Mucosa of stomach (tissue), 1 donor: ENCODE measurements at regions not wholly inside any gene's neighbourhood (a gene's known extent, or its start where the extent isn't known, plus 50 kb on each side); places are given as distances from the start of the nearest gene placed in this dataset.

Source experiments
- H3K27me3 ChIP-seq: one replicate; pipeline ENCODE4 v1.7.0; 2013; ENCODE audit warnings: mild to moderate bottlenecking, low read length; ENCODE audit not compliant: control insufficient read depth, insufficient read depth
- H3K36me3 ChIP-seq: one replicate; pipeline ENCODE4 v1.7.0; 2013; ENCODE audit warnings: low read length; ENCODE audit not compliant: control insufficient read depth, insufficient read depth
- H3K4me1 ChIP-seq: one replicate; pipeline ENCODE4 v1.7.0; 2013; ENCODE audit warnings: mild to moderate bottlenecking, low read length; ENCODE audit not compliant: control insufficient read depth, insufficient read depth
- H3K4me3 ChIP-seq: one replicate; pipeline ENCODE4 v1.7.0; 2013; ENCODE audit warnings: low read length
- H3K9ac ChIP-seq: one replicate; pipeline ENCODE4 v1.7.0; 2013; ENCODE audit warnings: mild to moderate bottlenecking, low read length, moderate library complexity
- H3K9me3 ChIP-seq: one replicate; pipeline ENCODE4 v1.7.0; 2013; ENCODE audit warnings: mild to moderate bottlenecking, low read length, moderate library complexity; ENCODE audit not compliant: control insufficient read depth
- donor health status: Pancreatic carcinoma.

DNA sequence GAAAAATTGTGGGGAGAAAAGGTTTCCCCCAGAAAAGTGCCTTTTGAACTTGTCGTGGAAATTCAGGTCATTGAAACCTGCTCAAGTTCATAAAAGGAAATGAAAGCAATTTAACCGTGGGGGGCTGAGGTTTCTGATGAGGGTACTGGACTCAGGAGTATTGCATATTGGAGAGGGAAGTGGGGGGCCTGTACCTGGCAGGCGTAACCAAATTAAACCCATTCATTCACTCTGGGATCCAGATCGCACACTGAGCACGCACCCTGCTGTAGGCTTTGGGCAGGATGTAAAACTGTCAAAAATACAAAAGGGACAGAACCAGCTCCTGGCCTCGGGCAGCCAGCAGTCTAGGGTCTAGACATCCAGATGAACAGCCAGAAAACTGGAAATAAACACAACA, 1517.4 kb downstream of the BRD1 start:
- Histone ChIP-seq H3K9ac (no peak overlapping the region), H3K4me3 (no peak overlapping the region), H3K9me3 (no peaks in the 10 kb centered on the region), H3K36me3 (no peaks in the 10 kb centered on the region), H3K27me3 (no peaks in the 10 kb centered on the region), H3K4me1 (no peaks in the 10 kb centered on the region)

- no peaks in the 10 kb centered on the region for H3K27me3 ChIP-seq
- H3K36me3 ChIP-seq, result no peaks in the 10 kb centered on the region
- no peaks in the 10 kb centered on the region for H3K4me1 ChIP-seq
- H3K4me3 ChIP-seq, result no peak overlapping the region
- no peaks in the 10 kb centered on the region for H3K9me3 ChIP-seq
- H3K9ac ChIP-seq, result no peak overlapping the region
Measured at GRCh38 chr22:48309836-48310235, 1517.8 kb downstream of the BRD1 start.

GRCh38 chr22:48309115-48309705, 1518.5 kb downstream of the BRD1 start:
- no peaks in the 10 kb centered on the region for H3K9me3 ChIP-seq
- no peak overlapping the region for H3K9ac ChIP-seq
- H3K27me3 ChIP-seq, result no peaks in the 10 kb centered on the region

DNA sequence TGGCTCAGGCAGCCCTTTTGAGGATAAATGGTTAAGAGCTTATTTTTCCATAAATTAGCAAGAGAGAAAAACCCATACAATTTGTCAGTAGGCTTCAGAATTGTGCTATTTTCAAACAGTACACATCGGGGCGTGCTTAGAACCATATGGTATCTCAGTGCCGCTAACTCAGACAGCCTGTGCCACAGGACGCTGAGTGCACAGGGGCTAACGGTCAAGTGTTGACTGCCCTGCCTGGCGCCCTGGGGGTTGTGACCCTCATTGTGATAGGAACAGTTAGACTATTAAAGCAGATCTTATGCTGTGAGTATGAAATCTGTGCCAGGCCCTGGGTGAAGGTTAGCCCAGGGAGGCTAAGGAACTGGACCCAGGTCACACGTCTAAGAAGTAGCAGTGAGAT, 1519.7 kb downstream of the BRD1 start:
- H3K4me3 ChIP-seq, result no peak overlapping the region
- H3K9ac ChIP-seq, result no peak overlapping the region
- no peaks in the 10 kb centered on the region for H3K9me3 ChIP-seq
- no peaks in the 10 kb centered on the region for H3K27me3 ChIP-seq
- H3K4me1 ChIP-seq, result no peaks in the 10 kb centered on the region
- no peaks in the 10 kb centered on the region for H3K36me3 ChIP-seq

More at GRCh38 chr22:48309115-48309705, 1518.5 kb downstream of the BRD1 start:
- H3K4me1 ChIP-seq, result no peaks in the 10 kb centered on the region
- no peaks in the 10 kb centered on the region for H3K36me3 ChIP-seq
- H3K4me3 ChIP-seq, result no peak overlapping the region

GRCh38 chr22:48306785-48307510, 1520.7 kb downstream of the BRD1 start:
- no peaks in the 10 kb centered on the region for H3K36me3 ChIP-seq
- no peak overlapping the region for H3K4me3 ChIP-seq
- no peak overlapping the region for H3K9ac ChIP-seq
- H3K27me3 ChIP-seq, result no peaks in the 10 kb centered on the region
- no peaks in the 10 kb centered on the region for H3K9me3 ChIP-seq
- H3K4me1 ChIP-seq, result no peaks in the 10 kb centered on the region

DNA sequence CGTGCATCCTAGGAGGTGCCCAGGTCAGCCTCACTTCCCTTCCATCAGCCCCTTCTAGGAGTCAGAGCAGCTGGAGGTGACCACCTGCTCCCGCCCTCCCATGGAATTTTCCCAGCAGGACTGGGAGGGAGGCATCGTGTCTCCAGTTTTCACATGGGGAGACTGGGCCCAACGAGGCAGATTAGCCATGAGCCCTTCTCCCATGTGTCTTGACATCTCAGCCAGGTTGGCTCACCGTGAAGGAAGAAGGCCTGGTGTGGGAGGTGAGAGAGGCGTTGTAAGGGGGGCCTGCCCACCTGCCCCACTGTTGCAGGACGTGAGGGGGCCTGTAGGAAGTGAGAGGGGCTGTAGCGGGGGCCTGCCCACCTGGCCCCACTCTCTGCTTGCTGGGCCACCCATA, 1521.4 kb downstream of the BRD1 start:
- H3K4me3 ChIP-seq, result no peak overlapping the region
- no peak overlapping the region for H3K9ac ChIP-seq
- H3K27me3 ChIP-seq, result no peaks in the 10 kb centered on the region
- H3K36me3 ChIP-seq, result no peaks in the 10 kb centered on the region
- no peaks in the 10 kb centered on the region for H3K9me3 ChIP-seq
- H3K4me1 ChIP-seq, result no peaks in the 10 kb centered on the region

DNA sequence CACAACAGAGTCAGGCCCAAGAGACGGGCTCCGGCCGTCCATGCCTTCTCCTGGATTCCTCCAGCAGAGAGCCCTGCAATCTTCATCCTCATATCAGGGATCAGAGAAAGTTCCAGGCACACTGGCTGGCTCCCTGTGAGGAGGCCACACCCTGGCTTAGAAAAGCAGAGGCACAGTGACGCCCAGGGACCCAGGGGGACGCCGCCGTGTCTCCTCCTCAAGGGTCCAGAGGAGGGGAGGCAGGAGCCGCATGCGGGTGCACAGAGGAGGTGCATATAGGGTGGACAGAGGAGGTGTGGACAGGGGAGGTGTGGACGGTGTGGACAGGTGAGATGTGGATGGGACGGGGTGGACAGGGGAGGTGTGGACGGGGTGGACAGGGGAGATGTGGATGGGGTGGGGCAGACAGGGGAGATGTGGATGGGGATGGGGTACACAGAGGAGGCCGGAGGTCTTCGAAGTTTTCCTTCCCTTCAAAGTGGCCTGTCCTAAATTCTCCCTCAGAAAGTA, 1521.9 kb downstream of the BRD1 start:
- Histone ChIP-seq H3K36me3 (no peaks in the 10 kb centered on the region), H3K4me1 (no peaks in the 10 kb centered on the region), H3K27me3 (no peaks in the 10 kb centered on the region), H3K9me3 (no peaks in the 10 kb centered on the region), H3K9ac (no peak overlapping the region), H3K4me3 (no peak overlapping the region)

- H3K36me3 ChIP-seq, result no peaks in the 10 kb centered on the region
- no peak overlapping the region for H3K9ac ChIP-seq
- H3K4me1 ChIP-seq, result no peaks in the 10 kb centered on the region
- no peak overlapping the region for H3K4me3 ChIP-seq
- H3K27me3 ChIP-seq, result no peaks in the 10 kb centered on the region
- no peaks in the 10 kb centered on the region for H3K9me3 ChIP-seq
Measured at GRCh38 chr22:48303369-48303725, 1524.3 kb downstream of the BRD1 start.

GRCh38 chr22:48302657-48303368, 1524.9 kb downstream of the BRD1 start:
- Histone ChIP-seq H3K9ac (no peak overlapping the region), H3K4me3 (no peak overlapping the region), H3K27me3 (no peaks in the 10 kb centered on the region), H3K9me3 (no peaks in the 10 kb centered on the region), H3K36me3 (no peaks in the 10 kb centered on the region), H3K4me1 (no peaks in the 10 kb centered on the region)

DNA sequence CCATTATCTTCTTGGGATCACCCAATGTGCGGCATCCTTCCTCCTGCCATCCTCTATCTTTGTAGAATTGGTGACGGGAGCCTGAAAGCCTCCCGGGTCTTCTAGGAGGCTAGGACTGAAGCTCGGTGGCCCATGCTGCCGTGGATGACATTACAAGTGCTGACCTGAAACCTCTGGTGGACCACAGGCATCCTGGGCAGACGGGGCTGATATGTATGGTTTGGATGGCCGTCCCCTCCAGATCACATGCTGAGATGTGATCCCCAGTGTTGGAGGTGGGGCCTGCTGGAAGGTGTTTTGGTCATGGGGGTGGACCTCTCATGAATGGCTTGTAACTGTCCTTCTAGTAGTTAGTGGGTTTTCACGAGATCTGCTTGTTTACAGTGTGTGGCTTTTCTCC, 1525.8 kb downstream of the BRD1 start:
- Histone ChIP-seq H3K9ac (no peak overlapping the region), H3K36me3 (no peaks in the 10 kb centered on the region), H3K4me3 (no peak overlapping the region), H3K4me1 (no peaks in the 10 kb centered on the region), H3K9me3 (no peaks in the 10 kb centered on the region), H3K27me3 (no peaks in the 10 kb centered on the region)

- H3K27me3 ChIP-seq, result no peaks in the 10 kb centered on the region
Measured at GRCh38 chr22:48301421-48301820, 1526.3 kb downstream of the BRD1 start.

DNA sequence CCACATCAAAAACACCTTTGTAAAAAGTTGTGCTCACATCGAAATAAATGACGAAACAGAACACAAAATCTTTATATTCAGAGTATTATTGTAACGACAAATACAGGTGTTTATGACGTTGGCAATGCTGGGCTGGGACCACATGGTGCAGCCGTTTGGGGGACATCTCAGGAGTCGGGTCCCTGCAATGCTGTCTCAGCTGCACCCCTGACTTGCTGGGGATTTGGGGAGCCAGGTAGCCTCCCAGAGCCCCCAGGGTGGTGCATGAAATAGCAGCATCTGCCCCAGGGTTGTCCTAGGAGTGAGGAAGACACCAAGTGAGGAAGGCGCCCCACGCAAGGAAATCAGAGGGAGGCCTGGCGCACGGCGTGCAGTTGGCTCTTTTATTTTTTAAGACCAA, 1526.8 kb downstream of the BRD1 start:
- Histone ChIP-seq H3K4me3 (no peak overlapping the region), H3K36me3 (no peaks in the 10 kb centered on the region), H3K27me3 (no peaks in the 10 kb centered on the region), H3K4me1 (no peaks in the 10 kb centered on the region), H3K9ac (no peak overlapping the region), H3K9me3 (no peaks in the 10 kb centered on the region)

More at GRCh38 chr22:48301421-48301820, 1526.3 kb downstream of the BRD1 start:
- no peaks in the 10 kb centered on the region for H3K4me1 ChIP-seq
- H3K36me3 ChIP-seq, result no peaks in the 10 kb centered on the region
- no peak overlapping the region for H3K9ac ChIP-seq
- no peaks in the 10 kb centered on the region for H3K9me3 ChIP-seq
- no peak overlapping the region for H3K4me3 ChIP-seq
